OCI-LY7 (cell line): ENCODE measurements at regions not wholly inside any gene's neighbourhood (a gene's known extent, or its start where the extent isn't known, plus 50 kb on each side); places are given as distances from the start of the nearest gene placed in this dataset.

ENCODE experiments used
- EZH2phosphoT487 ChIP-seq: fragments of 200-600 bp; sonication (generic); IDR thresholded peaks from 2 replicates; pipeline ENCODE4 v1.6.1; 2018; ENCODE audit warnings: low read depth, borderline replicate concordance, mild to moderate bottlenecking, mixed run types, antibody characterized with exemption, low read length, moderate library complexity, mixed read lengths
- TF ChIP-seq, protein P1 (sequence below): fragments of 200-600 bp; sonication (generic); conservative IDR thresholded peaks from 2 replicates; pipeline ENCODE4 v1.5.1; 2014; ENCODE audit warnings: mild to moderate bottlenecking, antibody characterized with exemption, low read length, moderate library complexity, mixed read lengths

DNA sequence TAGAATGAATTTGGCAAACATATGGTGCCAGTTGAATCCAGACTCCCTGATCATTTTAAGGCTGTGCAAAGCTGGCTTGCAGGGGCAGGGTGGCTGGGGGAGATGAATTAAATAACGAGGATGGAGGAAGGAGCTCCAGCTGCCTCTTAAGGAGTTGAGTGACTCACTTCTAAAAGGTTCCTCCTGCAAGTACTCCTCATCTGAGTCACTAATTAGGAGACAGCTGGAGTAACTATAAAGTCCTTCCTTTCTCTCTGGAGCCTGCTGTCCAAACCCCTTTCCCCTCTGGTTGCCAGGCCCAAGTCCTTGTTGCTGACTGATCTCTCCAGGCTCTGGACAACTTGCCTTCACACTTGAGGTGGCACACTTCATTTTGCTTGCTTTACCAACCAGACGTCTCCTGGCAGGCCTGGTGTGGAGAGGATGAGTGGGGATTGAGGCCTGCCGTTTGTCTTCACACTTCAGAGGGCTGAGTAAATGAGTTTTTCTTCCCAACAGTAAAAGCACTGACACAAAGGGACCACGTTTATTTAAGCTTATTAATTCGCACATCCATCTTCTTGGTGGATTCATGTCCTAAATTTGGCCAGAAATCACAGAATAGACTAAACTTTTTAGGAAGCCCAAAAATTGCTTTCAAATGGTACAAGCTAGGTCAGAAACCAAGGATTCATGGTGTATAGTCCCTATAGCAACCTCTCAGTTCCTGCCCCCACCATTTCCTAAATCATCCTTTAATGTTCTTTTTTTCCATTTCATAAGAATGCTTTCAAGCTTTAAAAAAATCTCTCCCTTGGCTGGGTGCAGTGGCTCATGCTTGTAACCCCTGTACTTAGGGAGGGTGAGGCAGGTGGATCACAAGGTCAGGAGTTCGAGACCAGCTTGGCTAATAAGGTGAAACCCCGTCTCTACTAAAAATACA is 90.5 kb upstream of the MYRIP start:
- TF ChIP-seq, protein P1, sequence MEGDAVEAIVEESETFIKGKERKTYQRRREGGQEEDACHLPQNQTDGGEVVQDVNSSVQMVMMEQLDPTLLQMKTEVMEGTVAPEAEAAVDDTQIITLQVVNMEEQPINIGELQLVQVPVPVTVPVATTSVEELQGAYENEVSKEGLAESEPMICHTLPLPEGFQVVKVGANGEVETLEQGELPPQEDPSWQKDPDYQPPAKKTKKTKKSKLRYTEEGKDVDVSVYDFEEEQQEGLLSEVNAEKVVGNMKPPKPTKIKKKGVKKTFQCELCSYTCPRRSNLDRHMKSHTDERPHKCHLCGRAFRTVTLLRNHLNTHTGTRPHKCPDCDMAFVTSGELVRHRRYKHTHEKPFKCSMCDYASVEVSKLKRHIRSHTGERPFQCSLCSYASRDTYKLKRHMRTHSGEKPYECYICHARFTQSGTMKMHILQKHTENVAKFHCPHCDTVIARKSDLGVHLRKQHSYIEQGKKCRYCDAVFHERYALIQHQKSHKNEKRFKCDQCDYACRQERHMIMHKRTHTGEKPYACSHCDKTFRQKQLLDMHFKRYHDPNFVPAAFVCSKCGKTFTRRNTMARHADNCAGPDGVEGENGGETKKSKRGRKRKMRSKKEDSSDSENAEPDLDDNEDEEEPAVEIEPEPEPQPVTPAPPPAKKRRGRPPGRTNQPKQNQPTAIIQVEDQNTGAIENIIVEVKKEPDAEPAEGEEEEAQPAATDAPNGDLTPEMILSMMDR, result no peak
- TF ChIP-seq EZH2phosphoT487, result no peak
